GM18861 (cell line): ENCODE measurements at regions not wholly inside any gene's neighbourhood (a gene's known extent, or its start where the extent isn't known, plus 50 kb on each side); places are given as distances from the start of the nearest gene placed in this dataset.

Experiments used
- ATAC-seq: cut with Tn5 transposase; IDR thresholded peaks from one replicate; pipeline ENCODE4 v1.9.1; 2021; ENCODE audit not compliant: unreplicated experiment

GRCh38 chr21:25338415-25338814 lies 268.9 kb downstream of the MRPL39 start:
- ATAC-seq = no peak

- ATAC-seq = no peak
Measured at GRCh38 chr21:25334046-25334730, 273.1 kb downstream of the MRPL39 start.

GRCh38 chr21:25331286-25331685 lies 276.0 kb downstream of the MRPL39 start:
- no peak for ATAC-seq

- ATAC-seq = no peak
Measured at GRCh38 chr21:25330266-25330665, 277.0 kb downstream of the MRPL39 start.

- ATAC-seq = no peak
Measured at GRCh38 chr21:25329227-25329825, 278.0 kb downstream of the MRPL39 start.

GRCh38 chr21:25328736-25329135 lies 278.5 kb downstream of the MRPL39 start:
- ATAC-seq = no peak

GRCh38 chr21:25326181-25326580 lies 281.1 kb downstream of the MRPL39 start:
- ATAC-seq = no peak

GRCh38 chr21:25324666-25325065 lies 282.6 kb downstream of the MRPL39 start:
- ATAC-seq = no peak

GRCh38 chr21:25323356-25323949 lies 283.8 kb downstream of the MRPL39 start:
- ATAC-seq = no peak

- no peak for ATAC-seq
Measured at GRCh38 chr21:25314247-25314646, 293.0 kb downstream of the MRPL39 start.

- no peak for ATAC-seq
Measured at GRCh38 chr21:25313829-25314228, 293.5 kb downstream of the MRPL39 start.

GRCh38 chr21:25307489-25307888 lies 299.8 kb downstream of the MRPL39 start:
- no peak for ATAC-seq

- ATAC-seq = no peak
Measured at GRCh38 chr21:25304611-25305010, 302.7 kb downstream of the MRPL39 start.

- no peak for ATAC-seq
Measured at GRCh38 chr21:25300632-25301031, 306.6 kb downstream of the MRPL39 start.

- peak; percentile 93 for ATAC-seq
Measured at GRCh38 chr21:25298512-25299491, 308.5 kb downstream of the MRPL39 start.

GRCh38 chr21:25297117-25297516 lies 310.2 kb downstream of the MRPL39 start:
- no peak for ATAC-seq

GRCh38 chr21:25296252-25296651 lies 311.0 kb downstream of the MRPL39 start:
- ATAC-seq = no peak

- ATAC-seq = no peak
Measured at GRCh38 chr21:25292396-25292795, 314.9 kb downstream of the MRPL39 start.

- no peak for ATAC-seq
Measured at GRCh38 chr21:25283720-25284119, 323.6 kb downstream of the MRPL39 start.

- ATAC-seq = no peak
Measured at GRCh38 chr21:25281134-25281533, 326.1 kb downstream of the MRPL39 start.

- no peak for ATAC-seq
Measured at GRCh38 chr21:25280061-25280460, 327.2 kb downstream of the MRPL39 start.
